H9 (cell line): ENCODE measurements at regions not wholly inside any gene's neighbourhood (a gene's known extent, or its start where the extent isn't known, plus 50 kb on each side); places are given as distances from the start of the nearest gene placed in this dataset.

Source experiments
- DNase-seq: peaks from one replicate; pipeline ENCODE4 v3.0.0-alpha.2; 2017
- H2AFZ ChIP-seq: one replicate; pipeline ENCODE4 v1.6.1; 2013; ENCODE audit warnings: mild to moderate bottlenecking, low read length, control low read depth, moderate library complexity
- H2AK5ac ChIP-seq: 2 replicates; pipeline ENCODE4 v1.6.1; 2013; ENCODE audit warnings: low read length, control low read depth, mixed read lengths; ENCODE audit not compliant: insufficient read length
- H2BK120ac ChIP-seq: one replicate; pipeline ENCODE4 v1.6.1; 2013; ENCODE audit warnings: low read depth, mild to moderate bottlenecking, low read length, control low read depth, inconsistent platforms; ENCODE audit not compliant: poor library complexity, severe bottlenecking
- H2BK12ac ChIP-seq: 2 replicates; pipeline ENCODE4 v1.6.1; 2013; ENCODE audit warnings: low read length, control low read depth, mixed read lengths, low read depth; ENCODE audit not compliant: insufficient read length
- H2BK15ac ChIP-seq: 2 replicates; pipeline ENCODE4 v1.6.1; 2013; ENCODE audit warnings: low read depth, low read length, control low read depth
- H2BK20ac ChIP-seq: one replicate; pipeline ENCODE4 v1.6.1; 2013; ENCODE audit warnings: low read depth, mild to moderate bottlenecking, low read length, control low read depth, inconsistent platforms; ENCODE audit not compliant: poor library complexity, severe bottlenecking
- H2BK5ac ChIP-seq: 2 replicates; pipeline ENCODE4 v1.6.1; 2013; ENCODE audit warnings: low read length, control low read depth, mixed read lengths; ENCODE audit not compliant: insufficient read length
- H3K14ac ChIP-seq: 2 replicates; pipeline ENCODE4 v1.6.1; 2013; ENCODE audit warnings: low read length, control low read depth; ENCODE audit not compliant: insufficient read depth
- H3K18ac ChIP-seq: 2 replicates; pipeline ENCODE4 v1.6.1; 2013; ENCODE audit warnings: low read depth, mild to moderate bottlenecking, mixed read lengths, low read length, control low read depth; ENCODE audit not compliant: insufficient read length
- H3K23ac ChIP-seq: 2 replicates; pipeline ENCODE4 v1.6.1; 2013; ENCODE audit warnings: low read length, control low read depth, mixed read lengths, low read depth; ENCODE audit not compliant: insufficient read length
- H3K23me2 ChIP-seq: 2 replicates; pipeline ENCODE4 v1.6.1; 2013; ENCODE audit warnings: low read depth, mild to moderate bottlenecking, mixed read lengths, low read length, control low read depth; ENCODE audit not compliant: insufficient read length, poor library complexity, severe bottlenecking
- H3K27ac ChIP-seq: 2 replicates; pipeline ENCODE4 v1.5.1; 2013; ENCODE audit warnings: low read length, control low read depth, mixed read lengths, low read depth; ENCODE audit not compliant: insufficient read length
- H3K27me3 ChIP-seq: 2 replicates; pipeline ENCODE4 v1.6.1; 2013; ENCODE audit warnings: low read length, control low read depth, inconsistent platforms; ENCODE audit not compliant: insufficient read depth
- H3K4ac ChIP-seq: 2 replicates; pipeline ENCODE4 v1.6.1; 2013; ENCODE audit warnings: low read depth, mild to moderate bottlenecking, control low read depth, inconsistent platforms, low read length, moderate library complexity
- H3K4me1 ChIP-seq: 2 replicates; pipeline ENCODE4 v1.6.1; 2013; ENCODE audit warnings: low read length, control low read depth, inconsistent platforms; ENCODE audit not compliant: insufficient read depth
- H3K4me2 ChIP-seq: 2 replicates; pipeline ENCODE4 v1.6.1; 2013; ENCODE audit warnings: low read length, control low read depth, mixed read lengths; ENCODE audit not compliant: insufficient read length, insufficient read depth
- H3K56ac ChIP-seq: 2 replicates; pipeline ENCODE4 v1.6.1; 2013; ENCODE audit warnings: low read depth, mild to moderate bottlenecking, mixed read lengths, low read length, control low read depth; ENCODE audit not compliant: insufficient read length
- H3K79me1 ChIP-seq: 2 replicates; pipeline ENCODE4 v1.6.1; 2013; ENCODE audit warnings: low read depth, mild to moderate bottlenecking, moderate library complexity, low read length, control low read depth, inconsistent platforms; ENCODE audit not compliant: insufficient read depth, poor library complexity, severe bottlenecking
- H3K79me2 ChIP-seq: 2 replicates; pipeline ENCODE4 v1.6.1; 2013; ENCODE audit warnings: low read length, control low read depth, inconsistent platforms; ENCODE audit not compliant: insufficient read depth
- H3K9ac ChIP-seq: 2 replicates; pipeline ENCODE4 v1.6.1; 2013; ENCODE audit warnings: low read length, control low read depth, mixed read lengths; ENCODE audit not compliant: insufficient read length; ENCODE audit errors: extremely low read depth
- H3K9me3 ChIP-seq: one replicate; pipeline ENCODE4 v1.6.1; 2013; ENCODE audit warnings: low read depth, low read length, inconsistent platforms; ENCODE audit not compliant: control insufficient read depth
- H3T11ph ChIP-seq: one replicate; pipeline ENCODE4 v1.6.1; 2013; ENCODE audit warnings: mild to moderate bottlenecking, low read length, control low read depth, inconsistent platforms
- H4K20me1 ChIP-seq: one replicate; pipeline ENCODE4 v1.6.1; 2013; ENCODE audit not compliant: control insufficient read depth, insufficient read length, insufficient read depth
- H4K5ac ChIP-seq: 2 replicates; pipeline ENCODE4 v1.6.1; 2013; ENCODE audit warnings: low read depth, mild to moderate bottlenecking, mixed read lengths, low read length, control low read depth; ENCODE audit not compliant: insufficient read length
- H4K8ac ChIP-seq: replicated peaks from 2 replicates; pipeline ENCODE4 v1.6.1; 2013; ENCODE audit warnings: low read length, control low read depth, mixed read lengths, low read depth; ENCODE audit not compliant: insufficient read length
- H4K91ac ChIP-seq: 2 replicates; pipeline ENCODE4 v1.6.1; 2013; ENCODE audit warnings: low read depth, mild to moderate bottlenecking, moderate library complexity, mixed read lengths, low read length, control low read depth; ENCODE audit not compliant: insufficient read length
- H3K27ac Mint-ChIP-seq, 3 experiments: 2 replicates in 2 of 3; 3 replicates in 1 of 3; pipeline ENCODE4 v1.8.0; 2020 to 2021; ENCODE audit warnings: mixed read lengths in 3 of 3, mild to moderate bottlenecking in 1 of 3, moderate library complexity in 1 of 3
- H3K27me3 Mint-ChIP-seq: 2 replicates; pipeline ENCODE4 v1.8.0; 2021; ENCODE audit warnings: low read depth, mild to moderate bottlenecking, moderate library complexity, mixed read lengths
- H3K36me3 Mint-ChIP-seq, 3 experiments: 2 replicates in 2 of 3; 3 replicates in 1 of 3; pipeline ENCODE4 v1.8.0; 2020 to 2021; ENCODE audit warnings: low read depth in 3 of 3, mixed read lengths in 3 of 3; ENCODE audit not compliant: insufficient read depth in 1 of 3
- H3K4me1 Mint-ChIP-seq, 2 experiments: 2 replicates each; pipeline ENCODE4 v1.8.0; 2020; ENCODE audit warnings: mixed read lengths in 2 of 2
- H3K4me3 Mint-ChIP-seq, 2 experiments: 2 replicates in 1 of 2; 3 replicates in 1 of 2; pipeline ENCODE4 v1.8.0; 2020 to 2021; ENCODE audit warnings: mild to moderate bottlenecking in 2 of 2, mixed read lengths in 2 of 2, moderate library complexity in 1 of 2
- H3K9me3 Mint-ChIP-seq, 2 experiments: 2 replicates in 1 of 2; 3 replicates in 1 of 2; pipeline ENCODE4 v1.8.0; 2020; ENCODE audit warnings: mild to moderate bottlenecking in 2 of 2, mixed read lengths in 2 of 2, moderate library complexity in 1 of 2
- TF ChIP-seq, protein P1 (sequence below): fragments of 200-600 bp; sonication (generic); conservative IDR thresholded peaks from 3 replicates; pipeline ENCODE4 v1.8.0; 2021; ENCODE audit warnings: antibody characterized with exemption, mild to moderate bottlenecking

GRCh38 chr5:68382640-68383039, 167.1 kb downstream of the PIK3R1 start:
- no peaks in the 10 kb centered on the region for H3K4me1 ChIP-seq
- no peaks in the 10 kb centered on the region for H4K20me1 ChIP-seq
- H3K9ac ChIP-seq = no peak overlapping the region
- H3K27me3 ChIP-seq = no peaks in the 10 kb centered on the region
- no peak overlapping the region for H2AK5ac ChIP-seq
- TF ChIP-seq, protein P1, sequence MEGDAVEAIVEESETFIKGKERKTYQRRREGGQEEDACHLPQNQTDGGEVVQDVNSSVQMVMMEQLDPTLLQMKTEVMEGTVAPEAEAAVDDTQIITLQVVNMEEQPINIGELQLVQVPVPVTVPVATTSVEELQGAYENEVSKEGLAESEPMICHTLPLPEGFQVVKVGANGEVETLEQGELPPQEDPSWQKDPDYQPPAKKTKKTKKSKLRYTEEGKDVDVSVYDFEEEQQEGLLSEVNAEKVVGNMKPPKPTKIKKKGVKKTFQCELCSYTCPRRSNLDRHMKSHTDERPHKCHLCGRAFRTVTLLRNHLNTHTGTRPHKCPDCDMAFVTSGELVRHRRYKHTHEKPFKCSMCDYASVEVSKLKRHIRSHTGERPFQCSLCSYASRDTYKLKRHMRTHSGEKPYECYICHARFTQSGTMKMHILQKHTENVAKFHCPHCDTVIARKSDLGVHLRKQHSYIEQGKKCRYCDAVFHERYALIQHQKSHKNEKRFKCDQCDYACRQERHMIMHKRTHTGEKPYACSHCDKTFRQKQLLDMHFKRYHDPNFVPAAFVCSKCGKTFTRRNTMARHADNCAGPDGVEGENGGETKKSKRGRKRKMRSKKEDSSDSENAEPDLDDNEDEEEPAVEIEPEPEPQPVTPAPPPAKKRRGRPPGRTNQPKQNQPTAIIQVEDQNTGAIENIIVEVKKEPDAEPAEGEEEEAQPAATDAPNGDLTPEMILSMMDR = no peak
- H2BK12ac ChIP-seq = no peak overlapping the region
- H3K79me1 ChIP-seq = no peaks in the 10 kb centered on the region
- H2BK5ac ChIP-seq = no peak overlapping the region
- peaks cover 0 to 4% of the 10 kb centered on the region in 2 experiments; a peak in 2 of 5 replicates for H3K9me3 Mint-ChIP-seq
- no peak overlapping the region for H4K8ac ChIP-seq
- H3K4me1 Mint-ChIP-seq = peaks cover 11 to 14% of the 10 kb centered on the region in 2 experiments
- no peak overlapping the region for H3K56ac ChIP-seq
- H3T11ph ChIP-seq = no peak overlapping the region
- H3K27ac ChIP-seq = no peak overlapping the region
- H3K23ac ChIP-seq = no peak overlapping the region
- no peak overlapping the region for H2AFZ ChIP-seq
- H3K18ac ChIP-seq = no peak overlapping the region
- no peak overlapping the region for H3K14ac ChIP-seq
- no peaks in the 10 kb centered on the region for H3K27me3 Mint-ChIP-seq
- DNase-seq = no peak
- H3K4me2 ChIP-seq = no peak overlapping the region
- no peaks in the 10 kb centered on the region for H3K79me2 ChIP-seq
- no peak overlapping the region for H3K4ac ChIP-seq
- no peak overlapping the region for H2BK120ac ChIP-seq
- no peak overlapping the region for H2BK20ac ChIP-seq
- no peaks in the 10 kb centered on the region for H3K9me3 ChIP-seq
- no peak overlapping the region for H4K5ac ChIP-seq
- no peak overlapping the region for H2BK15ac ChIP-seq
- H3K27ac Mint-ChIP-seq = no peak overlapping the region
- H3K36me3 Mint-ChIP-seq = no peaks in the 10 kb centered on the region
- H3K23me2 ChIP-seq = no peaks in the 10 kb centered on the region
- H4K91ac ChIP-seq = no peak overlapping the region
- H3K4me3 Mint-ChIP-seq = no peak overlapping the region
